Testis (tissue), 2 donors: ENCODE measurements at regions not wholly inside any gene's neighbourhood (a gene's known extent, or its start where the extent isn't known, plus 50 kb on each side); places are given as distances from the start of the nearest gene placed in this dataset.

Experiments
- POLR2A ChIP-seq: fragments of 450-650 bp; IDR thresholded peaks from one replicate; pipeline ENCODE4 v1.6.1; 2017; ENCODE audit warnings: antibody characterized with exemption, mild to moderate bottlenecking, moderate library complexity
- TF ChIP-seq, protein P1 (sequence below), 3 experiments: fragments of 450-650 bp in 2 of 3; fragments of 200-600 bp in 1 of 3; sonication (generic) in 1 of 3; IDR thresholded peaks; one replicate each; pipeline ENCODE4 v1.5.1; 2016 to 2019; ENCODE audit warnings: antibody characterized with exemption in 3 of 3, mild to moderate bottlenecking in 2 of 3, moderate library complexity in 1 of 3

DNA sequence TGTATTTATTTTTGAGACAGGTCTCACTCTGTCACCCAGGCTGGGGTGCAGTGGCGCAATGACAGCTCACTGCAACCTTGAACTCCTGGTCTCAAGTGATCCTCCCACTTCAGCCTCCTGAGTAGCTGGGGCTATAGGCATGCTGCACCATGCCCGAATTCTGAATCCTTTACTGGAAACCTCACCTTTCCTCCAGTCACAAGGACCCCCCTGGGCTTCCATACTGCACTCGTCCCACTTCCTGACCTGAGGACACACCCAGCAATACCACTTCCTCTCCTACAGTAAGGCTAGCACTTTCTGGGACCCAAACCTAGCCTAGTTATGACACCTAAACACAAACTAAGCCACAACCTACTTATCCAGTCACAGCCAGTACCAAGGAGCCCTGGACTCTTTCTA, 68.2 kb downstream of the FAM217A start:
- TF ChIP-seq, protein P1, sequence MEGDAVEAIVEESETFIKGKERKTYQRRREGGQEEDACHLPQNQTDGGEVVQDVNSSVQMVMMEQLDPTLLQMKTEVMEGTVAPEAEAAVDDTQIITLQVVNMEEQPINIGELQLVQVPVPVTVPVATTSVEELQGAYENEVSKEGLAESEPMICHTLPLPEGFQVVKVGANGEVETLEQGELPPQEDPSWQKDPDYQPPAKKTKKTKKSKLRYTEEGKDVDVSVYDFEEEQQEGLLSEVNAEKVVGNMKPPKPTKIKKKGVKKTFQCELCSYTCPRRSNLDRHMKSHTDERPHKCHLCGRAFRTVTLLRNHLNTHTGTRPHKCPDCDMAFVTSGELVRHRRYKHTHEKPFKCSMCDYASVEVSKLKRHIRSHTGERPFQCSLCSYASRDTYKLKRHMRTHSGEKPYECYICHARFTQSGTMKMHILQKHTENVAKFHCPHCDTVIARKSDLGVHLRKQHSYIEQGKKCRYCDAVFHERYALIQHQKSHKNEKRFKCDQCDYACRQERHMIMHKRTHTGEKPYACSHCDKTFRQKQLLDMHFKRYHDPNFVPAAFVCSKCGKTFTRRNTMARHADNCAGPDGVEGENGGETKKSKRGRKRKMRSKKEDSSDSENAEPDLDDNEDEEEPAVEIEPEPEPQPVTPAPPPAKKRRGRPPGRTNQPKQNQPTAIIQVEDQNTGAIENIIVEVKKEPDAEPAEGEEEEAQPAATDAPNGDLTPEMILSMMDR (IDR thresholded peaks at IDR 0.05), result no peak
- TF ChIP-seq POLR2A, result no peak
